ENCODE measurements at regions not wholly inside any gene's neighbourhood (a gene's known extent, or its start where the extent isn't known, plus 50 kb on each side); places are given as distances from the start of the nearest gene placed in this dataset.

DNA sequence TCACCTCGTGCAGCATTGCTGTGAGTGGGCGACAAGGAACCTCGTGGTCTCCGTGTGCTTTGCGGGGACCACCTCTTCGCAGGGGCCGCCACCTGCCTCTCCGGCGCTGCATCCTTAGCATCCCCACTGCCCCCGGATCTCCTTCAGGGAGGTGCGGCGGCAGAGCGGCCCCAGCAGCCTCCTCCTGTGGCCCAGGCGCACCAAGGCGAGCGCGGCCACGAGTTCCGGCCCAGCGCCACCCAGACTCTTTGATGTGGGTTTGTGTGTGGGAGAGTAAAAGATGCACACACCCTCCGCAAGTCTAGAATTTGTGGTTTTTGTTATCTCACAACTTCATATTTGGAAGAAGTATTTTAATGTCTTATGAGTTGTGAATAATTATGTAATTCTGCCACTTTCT, 118.8 kb upstream of the DIO3 start:
- ATAC-seq (no peak), DNase-seq (no peak)
- intact Hi-C loops (cut with micrococcal nuclease), result no loop called here

DNA sequence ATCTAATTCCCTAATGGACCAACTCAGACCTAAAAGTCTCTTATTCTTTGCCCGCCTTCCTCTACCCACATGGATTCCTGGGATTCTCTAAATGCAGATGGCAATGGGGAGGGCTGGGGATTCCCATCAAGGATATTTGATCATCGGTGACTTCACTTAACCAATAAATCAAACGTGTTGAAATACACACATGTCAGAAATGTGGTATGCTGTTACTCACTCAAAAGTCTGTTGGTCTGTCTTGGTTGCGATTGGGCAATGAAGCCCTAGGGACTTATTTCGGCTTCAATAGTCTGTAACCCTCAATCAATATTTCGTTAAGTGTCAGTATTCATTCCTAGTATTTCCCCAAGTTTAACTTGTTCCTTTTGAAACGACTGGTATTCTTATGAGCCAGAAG, 117.2 kb upstream of the DIO3 start:
- intact Hi-C loops (cut with micrococcal nuclease), result no loop called here
- DNase-seq (no peak), ATAC-seq (no peak)

DNA sequence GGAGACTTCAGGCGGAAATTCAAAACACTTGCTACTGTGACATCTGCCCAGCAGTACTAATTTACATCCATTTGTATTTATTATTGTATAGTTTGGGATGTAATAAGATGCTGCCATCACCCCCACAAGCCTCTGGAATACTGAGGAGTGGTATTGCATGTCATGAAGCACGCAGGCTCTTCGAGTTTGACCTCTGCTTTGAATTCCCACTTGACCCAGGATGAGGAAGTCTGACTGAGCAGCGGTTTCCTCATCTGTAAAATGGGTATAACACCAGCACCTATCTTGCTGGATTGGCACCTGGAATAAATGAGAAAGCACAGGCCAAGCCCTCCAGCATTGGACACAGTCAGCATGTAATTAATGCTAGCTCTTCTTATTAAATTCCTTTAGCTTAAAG, 116.0 kb upstream of the DIO3 start:
- ATAC-seq, result no peak
- DNase-seq, result no peak
- intact Hi-C loops (cut with micrococcal nuclease), result no loop called here

DNA sequence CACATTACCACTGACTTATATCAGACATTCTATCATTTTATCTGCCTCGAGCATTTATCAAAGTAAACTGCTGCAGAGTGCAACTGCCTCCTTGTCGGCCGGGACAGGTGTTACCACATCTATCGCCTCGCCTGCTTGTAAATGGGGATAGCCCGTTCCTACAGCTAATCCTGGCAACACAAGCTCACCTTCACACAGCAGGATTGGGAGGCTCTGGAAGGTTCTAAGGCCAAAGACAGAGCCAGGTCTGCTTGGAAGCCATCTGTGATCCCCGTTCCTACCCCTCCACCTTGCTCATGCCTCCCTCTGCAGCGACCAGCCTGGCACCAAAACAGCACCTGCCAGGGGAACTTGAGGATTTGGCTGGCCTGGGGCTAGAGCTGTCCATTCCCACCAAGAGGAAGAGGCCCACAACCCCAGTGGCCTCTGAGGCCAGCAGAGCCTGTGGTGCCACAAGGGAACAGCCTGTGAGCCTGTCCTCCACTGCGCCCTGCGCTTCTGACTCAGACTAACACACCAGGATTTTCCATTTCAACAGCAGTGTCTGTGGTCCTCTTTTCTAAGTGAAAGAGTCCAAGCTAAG, 114.8 kb upstream of the DIO3 start:
- DNase-seq (no peak), ATAC-seq (no peak)
- intact Hi-C loops (cut with micrococcal nuclease), result no loop called here

DNA sequence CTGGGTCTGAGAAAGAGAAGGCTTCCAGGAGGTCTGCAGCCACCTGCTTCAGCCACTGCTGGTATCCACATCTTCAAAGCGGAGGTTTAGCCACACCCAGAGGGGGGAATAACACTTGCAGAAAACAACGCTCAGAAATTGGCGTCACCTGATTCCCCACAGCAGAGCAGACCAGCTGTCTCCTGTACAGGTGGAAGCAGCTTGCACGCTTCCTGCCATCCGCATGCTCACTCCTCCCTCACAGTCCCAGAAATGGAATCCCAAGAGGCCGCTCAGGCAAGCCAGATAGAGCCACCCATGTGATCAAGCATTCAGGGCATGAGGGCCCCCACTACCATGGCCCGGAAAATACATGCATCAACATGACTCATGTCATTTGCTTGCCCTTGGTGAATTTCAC, 112.2 kb upstream of the DIO3 start:
- no peak for ATAC-seq
- intact Hi-C loops (cut with micrococcal nuclease), result no loop called here
- no peak for DNase-seq

DNA sequence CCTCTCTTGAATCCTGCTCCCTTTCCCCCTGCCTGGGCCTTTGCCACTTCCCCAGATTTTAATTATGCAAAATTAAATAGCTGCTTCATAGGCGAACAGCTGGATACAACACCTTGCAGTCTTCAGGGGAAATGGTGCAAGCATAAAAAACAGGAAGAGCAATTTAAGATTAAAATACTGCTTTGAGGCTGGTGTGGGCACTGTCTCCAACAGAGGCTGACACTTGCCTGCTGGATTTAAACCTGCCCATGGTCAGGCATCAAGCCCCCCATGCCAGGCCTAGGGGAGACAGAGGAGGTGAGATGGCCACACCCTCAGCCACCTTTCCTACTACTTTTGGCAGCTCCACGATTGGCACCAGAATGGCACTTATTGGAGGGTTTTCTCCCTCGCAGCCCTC, 110.1 kb upstream of the DIO3 start:
- ATAC-seq (no peak), DNase-seq (no peak)
- intact Hi-C loops (cut with micrococcal nuclease), result no loop called here

DNA sequence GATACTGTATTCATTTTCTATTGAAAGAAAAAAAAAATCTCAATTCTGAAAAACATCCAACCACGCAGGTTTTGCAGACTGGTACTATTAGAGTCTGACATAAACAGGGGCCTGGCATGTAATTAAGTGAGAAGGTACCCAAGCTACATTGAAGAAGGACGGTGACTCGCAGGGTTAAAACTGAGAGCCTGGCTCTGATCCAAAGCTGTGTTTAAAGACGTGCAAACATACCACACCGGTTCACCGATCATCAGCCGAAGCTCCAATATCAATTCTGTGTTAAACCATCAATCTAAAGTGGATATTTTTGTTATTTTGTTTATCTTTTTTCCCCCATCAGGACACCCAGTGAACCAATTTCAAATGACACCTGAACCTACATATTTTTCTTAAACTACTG, 108.1 kb upstream of the DIO3 start:
- DNase-seq, result no peak
- ATAC-seq, result no peak
- intact Hi-C loops (cut with micrococcal nuclease), result no loop called here

DNA sequence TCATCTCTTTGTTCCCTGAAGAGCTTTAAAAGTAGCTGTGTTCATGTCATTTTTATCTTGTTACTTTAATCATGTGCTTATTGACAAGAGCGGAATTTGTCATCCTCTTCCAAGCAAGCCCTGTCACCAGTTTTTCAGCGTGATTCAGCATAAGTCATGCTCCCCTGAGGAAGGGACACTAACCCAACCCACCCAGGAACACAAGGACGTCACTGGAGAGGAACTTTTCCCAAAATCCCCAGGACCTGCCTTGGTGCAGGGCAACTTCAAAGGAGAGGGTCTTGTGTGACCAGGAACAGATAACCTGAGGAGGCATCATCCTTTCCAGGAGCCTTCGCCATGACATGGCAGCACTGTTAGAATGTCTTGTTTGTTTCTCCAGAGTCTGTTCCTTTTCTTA, 107.1 kb upstream of the DIO3 start:
- DNase-seq (no peak), ATAC-seq (no peak)
- intact Hi-C loops (cut with micrococcal nuclease), result no loop called here

DNA sequence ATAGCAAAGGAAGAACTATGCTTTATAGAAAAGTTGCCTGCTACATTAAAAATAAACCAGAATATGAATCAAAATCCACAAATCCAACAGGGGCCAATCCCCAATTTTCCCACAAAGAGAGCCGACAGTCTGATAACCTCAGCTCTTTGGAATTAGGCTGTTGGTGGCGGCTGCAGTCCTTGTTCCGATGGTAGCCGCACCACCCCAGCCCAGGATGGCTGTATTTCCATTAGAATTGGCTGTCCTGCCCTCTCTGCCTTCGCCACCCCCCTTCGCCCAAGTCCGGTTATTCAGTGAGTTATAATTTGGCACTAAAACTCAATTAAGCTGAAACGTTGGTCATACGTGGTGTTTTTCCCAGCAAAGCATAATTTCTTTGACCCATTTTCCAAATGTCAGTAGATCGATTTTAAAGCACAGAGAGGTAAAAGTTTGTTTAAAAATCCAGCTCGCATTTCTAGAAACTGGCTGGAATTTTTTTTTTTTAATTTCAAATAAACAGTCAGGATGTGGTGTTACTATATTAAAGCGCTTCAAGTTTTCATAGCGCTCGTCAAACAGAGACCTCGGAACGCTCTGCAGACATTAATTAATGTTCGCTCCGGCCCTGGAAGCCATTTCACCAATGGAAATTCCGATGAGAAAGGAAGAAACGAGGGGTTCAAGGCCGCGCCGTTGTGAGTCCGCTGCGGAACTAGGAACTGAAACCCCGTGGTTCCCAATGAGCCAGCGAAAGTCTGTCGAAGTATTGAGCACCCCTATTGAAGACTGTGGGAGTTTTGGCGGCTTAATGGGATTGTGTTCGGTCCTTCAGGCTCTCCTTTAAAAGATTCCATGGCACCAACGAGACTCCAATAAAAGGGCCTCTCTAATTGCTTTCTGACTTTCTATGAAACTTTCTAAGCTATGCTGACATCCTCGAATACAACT, 104.8 kb upstream of the DIO3 start:
- DNase-seq (no peak), ATAC-seq (no peak)
- intact Hi-C loops (cut with micrococcal nuclease), result no loop called here

DNA sequence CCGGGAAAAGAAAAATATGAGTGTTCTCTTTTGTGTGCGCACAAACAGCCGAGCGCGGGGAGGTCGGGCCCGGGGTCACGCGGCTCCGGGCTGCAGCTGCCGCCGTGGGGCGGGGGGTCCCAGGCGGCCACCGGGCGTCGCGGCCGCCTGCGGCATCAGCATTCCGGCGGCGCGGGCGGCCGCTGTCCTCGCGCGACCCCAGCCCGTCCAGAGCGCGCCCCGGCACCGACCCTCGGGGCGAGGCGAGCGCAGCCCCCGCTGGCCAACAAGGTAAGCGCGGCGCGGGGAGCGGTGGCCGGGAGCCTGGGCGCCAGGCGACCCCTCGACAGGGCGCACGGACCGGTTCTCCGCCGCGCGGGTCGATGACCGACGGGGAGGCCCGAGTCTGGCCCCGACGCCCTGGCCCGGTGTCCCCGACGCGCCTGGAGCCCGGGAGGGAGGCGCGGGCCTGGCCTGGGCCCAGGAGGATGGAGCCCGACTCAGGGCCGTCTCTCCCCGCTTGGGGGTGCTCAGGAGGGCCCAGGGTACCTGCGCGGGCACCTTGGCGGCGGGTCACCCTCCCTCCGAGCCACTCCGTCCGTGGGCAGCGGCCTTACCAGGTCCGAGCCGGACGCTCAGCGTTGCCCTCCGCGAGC, 103.9 kb upstream of the DIO3 start:
- ATAC-seq, result no peak

DNA sequence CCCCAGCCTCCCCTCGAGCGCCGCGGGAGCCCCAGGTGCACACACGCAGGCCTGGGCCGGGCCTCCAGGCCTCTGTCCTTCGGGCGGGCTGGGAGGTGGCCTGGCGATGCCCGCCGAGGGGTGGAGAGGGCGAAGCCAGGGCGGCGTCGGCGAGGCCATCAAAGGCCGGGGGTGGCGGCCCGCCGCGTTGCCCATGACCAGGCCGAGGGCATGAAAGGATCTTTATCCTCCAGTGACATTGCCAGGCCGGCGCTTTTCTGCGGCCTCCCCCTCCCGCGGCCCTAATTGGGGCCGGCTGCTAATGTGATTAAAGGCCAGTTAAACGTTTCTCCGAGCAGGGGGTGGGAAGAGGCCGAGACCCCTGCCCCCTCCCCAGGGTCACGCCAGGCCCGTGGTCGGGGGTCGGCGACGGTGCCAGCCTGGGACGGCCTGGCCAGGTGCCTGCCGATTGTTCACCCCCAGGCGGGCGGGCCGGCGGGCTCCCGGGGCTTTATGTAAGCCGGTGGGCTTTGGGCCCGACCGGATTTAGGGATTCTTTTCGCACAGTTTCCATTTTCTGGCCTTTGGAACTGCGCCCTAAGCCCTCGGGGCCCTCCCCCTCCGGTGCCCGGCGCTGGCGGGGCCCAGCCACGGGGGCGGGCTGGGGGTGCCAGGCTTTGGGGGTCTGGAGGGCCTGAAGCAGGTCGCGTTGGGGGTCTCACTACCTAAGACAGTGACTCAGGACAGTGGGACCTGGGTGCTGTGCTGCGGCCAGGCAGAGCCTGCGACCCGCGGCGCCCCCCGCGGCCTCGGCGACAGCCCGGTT, 103.2 kb upstream of the DIO3 start:
- ATAC-seq, result no peak

More for the DNA sequence above, 103.9 kb upstream of the DIO3 start:
- DNase-seq, result no peak
- intact Hi-C loops (cut with micrococcal nuclease), result no loop called here

DNA sequence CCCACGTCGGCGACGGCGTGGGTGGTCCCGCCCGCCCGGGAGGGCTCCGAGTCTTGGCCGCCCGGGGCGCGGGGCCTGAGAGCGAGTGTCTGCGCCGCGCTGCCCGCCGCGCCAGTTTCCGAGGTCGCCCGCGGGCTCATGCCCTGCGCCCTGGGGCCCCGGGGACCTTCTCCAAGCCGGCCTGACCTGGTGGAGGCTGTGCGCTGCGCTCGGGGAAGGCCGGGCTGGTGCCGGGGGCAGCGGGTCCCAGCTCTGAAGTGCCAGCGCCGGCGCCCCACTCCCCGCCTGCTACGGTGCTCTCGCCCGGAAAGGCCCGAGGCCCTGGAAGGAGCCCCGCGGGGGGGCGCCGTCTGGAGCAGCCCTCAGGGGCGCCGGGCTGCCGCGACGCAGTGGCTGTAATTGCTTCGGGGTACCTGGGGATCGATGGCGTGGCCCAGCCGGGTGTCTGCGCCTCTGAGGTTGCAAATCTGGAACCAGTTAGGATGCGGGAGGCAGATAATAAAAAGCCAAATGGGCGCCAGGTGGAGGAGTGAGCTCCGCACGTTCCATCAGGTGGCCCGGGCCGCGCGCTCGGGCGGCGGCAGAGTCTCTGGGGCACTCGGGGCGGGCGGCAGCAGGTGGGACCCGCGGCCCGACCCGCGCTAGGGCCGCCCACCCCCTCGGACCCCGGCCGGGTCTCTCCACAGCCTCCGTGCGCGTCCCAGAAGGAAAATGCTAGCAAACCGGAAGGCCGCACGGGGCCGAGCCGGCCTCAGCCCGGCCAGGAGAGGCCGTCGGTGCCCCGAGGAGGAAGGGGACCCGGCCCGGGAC, 102.3 kb upstream of the DIO3 start:
- DNase-seq, result no peak
- intact Hi-C loops (cut with micrococcal nuclease), result no loop called here
- no peak for ATAC-seq

More for the DNA sequence above, 103.2 kb upstream of the DIO3 start:
- intact Hi-C loops (cut with micrococcal nuclease), result no loop called here
- DNase-seq, result no peak

DNA sequence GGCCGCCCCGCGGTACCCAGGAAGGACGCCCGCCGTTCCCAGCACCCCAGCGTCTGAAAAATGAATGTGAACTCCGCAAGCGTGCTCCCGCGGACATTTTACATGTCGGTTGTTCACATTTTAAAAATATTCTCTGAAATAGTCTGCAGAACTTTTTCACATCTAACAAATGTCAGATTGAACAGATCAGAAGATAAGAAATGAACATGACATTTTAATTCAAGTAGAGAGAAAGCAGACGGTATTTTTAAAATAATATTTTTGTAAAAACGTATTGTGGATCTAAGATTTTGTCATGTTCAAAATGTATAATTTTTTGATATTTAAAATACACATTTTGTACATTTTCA, 101.8 kb upstream of the DIO3 start:
- intact Hi-C loops (cut with micrococcal nuclease), result no loop called here
- no peak for DNase-seq
- no peak for ATAC-seq

DNA sequence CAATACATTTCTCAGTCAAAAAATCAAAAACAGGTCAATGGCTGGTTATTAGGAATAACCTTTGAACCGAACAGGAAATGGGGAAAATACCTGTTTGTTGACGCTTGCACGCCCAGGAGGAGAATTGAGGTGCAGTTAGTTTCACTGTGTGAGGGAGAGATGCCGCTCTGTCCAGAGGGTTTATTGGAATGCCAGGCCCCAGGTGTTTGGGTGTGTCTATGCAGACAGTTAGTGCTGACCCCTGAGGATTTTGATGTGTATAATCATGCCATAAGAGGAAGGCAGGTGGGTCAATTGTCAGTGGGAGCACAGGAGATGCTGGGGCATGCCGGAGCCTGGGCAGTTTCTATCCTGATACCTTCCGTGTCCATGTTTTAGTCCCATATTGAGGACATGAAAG, 100.8 kb upstream of the DIO3 start:
- no peak for ATAC-seq
- intact Hi-C loops (cut with micrococcal nuclease), result no loop called here

DNA sequence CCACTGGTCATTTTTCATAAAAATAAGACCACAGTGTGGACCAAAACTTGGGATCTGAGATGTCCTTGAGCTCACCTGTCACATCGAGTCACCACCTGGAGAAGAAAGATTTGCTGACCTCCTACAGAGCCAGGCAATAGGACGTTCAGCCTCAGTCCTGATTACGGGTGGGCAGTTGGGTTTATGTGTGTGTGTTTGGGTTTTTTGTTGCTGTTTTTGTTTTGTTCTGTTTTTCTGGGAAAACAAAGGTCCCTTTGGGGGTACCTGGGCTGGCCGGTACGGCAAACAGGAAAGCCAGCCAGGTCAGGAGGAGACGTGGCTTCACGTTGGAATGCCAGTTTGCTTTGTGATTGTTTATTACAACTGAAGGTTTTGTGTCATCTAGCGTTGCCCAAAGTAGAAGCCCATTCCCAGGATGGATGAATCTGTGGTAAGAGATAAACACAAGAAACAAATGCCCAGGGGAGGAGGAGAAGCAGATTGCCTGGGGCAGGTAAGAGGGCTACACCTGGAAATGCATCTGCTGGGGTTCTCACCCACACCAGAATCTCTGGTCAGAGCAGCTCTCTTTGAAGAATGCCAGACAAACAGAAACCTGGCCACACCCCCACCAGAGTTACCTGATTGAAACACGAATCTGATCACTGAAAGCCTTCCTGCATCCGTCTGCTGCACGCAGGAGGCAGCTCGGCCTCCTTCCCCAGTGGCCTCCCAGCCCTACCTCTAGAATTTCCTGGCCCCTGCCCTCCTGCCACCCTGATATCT, 100.1 kb upstream of the DIO3 start:
- intact Hi-C loops (cut with micrococcal nuclease), result no loop called here
- DNase-seq (no peak), ATAC-seq (no peak)

More for the DNA sequence above, 100.8 kb upstream of the DIO3 start:
- DNase-seq, result no peak

DNA sequence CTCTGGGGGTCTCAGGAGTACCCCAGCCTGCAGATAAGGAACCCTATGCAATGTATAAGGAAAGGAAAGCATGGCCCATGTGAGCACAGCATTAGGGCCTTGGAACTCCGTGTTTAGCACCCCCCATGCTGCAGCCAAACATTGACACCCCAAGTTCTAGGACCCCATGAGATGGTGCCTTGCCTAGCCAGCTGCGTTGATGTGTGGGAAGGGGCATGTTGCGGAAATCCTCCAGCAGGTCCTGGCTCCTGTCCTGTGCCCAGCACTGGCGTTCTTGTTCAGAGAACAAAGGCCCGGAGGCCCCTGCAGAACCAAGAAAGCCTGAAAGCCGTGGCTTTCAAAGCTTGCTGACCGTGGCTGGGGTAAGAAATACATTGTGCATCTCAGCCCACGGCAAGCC, 99.4 kb upstream of the DIO3 start:
- DNase-seq, result no peak
- intact Hi-C loops (cut with micrococcal nuclease), result no loop called here
- ATAC-seq, result no peak

DNA sequence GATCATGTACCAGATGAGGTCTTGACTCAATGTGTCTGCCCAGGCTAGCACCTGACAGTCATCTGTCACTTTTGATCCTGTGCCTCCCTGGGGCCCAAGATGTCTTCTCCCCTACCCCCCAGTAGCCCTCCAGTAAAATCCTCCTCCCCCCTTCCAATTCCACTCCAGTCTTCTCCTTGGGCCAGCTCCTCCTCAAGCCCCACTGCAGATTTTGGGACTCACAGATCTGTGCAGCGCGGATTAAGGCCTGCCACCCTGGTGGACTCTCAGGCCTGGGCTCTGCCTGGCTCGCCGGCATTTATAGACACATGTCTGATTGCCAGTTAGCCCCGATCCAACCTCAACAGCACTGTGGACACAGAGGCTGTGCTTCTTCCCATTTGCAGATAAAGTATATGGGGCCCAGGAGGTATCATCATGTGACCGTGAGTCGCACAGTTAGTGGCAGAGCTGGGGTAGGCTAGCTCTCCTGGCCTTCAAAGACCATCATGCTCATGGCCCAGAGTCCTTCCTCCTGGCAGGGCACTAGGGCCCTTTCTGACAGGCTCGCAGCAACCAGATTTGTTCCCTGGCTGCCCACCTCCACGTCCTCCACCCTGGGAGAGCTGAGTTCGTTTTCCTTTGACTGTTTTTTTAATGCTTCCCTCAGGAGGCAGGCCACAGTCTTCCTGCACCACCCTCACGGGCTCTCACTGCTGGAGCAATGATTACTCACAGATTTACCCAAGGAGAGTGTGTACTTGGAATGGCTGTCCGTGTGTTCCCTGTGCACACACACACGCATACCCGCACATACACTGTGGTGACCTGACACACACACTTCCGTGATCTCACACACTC, 98.3 kb upstream of the DIO3 start:
- intact Hi-C loops (cut with micrococcal nuclease), result no loop called here
- ATAC-seq, result no peak
- DNase-seq, result no peak
